NCI-H1105 (cell line): ENCODE measurements at regions not wholly inside any gene's neighbourhood (a gene's known extent, or its start where the extent isn't known, plus 50 kb on each side); places are given as distances from the start of the nearest gene placed in this dataset.
A peak's percentile ranks its signal among the peaks of the same experiment; 100 is the strongest.

Experiments used
- DNase-seq: peaks from one replicate; lab custom pipeline; 2025; lab: John Stamatoyannopoulos, UW

GRCh38 chr13:22505489-22505888, 675.3 kb upstream of the SGCG start:
- no peak for DNase-seq

GRCh38 chr13:22506096-22506691, 674.6 kb upstream of the SGCG start:
- DNase-seq: no peak

GRCh38 chr13:22517544-22517943, 663.2 kb upstream of the SGCG start:
- DNase-seq: peak; percentile 51

- no peak for DNase-seq
Measured at GRCh38 chr13:22536851-22537250, 643.9 kb upstream of the SGCG start.

GRCh38 chr13:22538400-22538799, 642.4 kb upstream of the SGCG start:
- no peak for DNase-seq

- no peak for DNase-seq
Measured at GRCh38 chr13:22549126-22549525, 631.7 kb upstream of the SGCG start.

- DNase-seq: peak; percentile 56
Measured at GRCh38 chr13:22561581-22561980, 619.2 kb upstream of the SGCG start.

GRCh38 chr13:22562116-22562515, 618.7 kb upstream of the SGCG start:
- no peak for DNase-seq

- DNase-seq: no peak
Measured at GRCh38 chr13:22563272-22563671, 617.5 kb upstream of the SGCG start.

- no peak for DNase-seq
Measured at GRCh38 chr13:22569811-22570210, 611.0 kb upstream of the SGCG start.

GRCh38 chr13:22589880-22590279, 590.9 kb upstream of the SGCG start:
- DNase-seq: no peak

- no peak for DNase-seq
Measured at GRCh38 chr13:22592515-22592914, 588.3 kb upstream of the SGCG start.

- no peak for DNase-seq
Measured at GRCh38 chr13:22594041-22594440, 586.7 kb upstream of the SGCG start.

GRCh38 chr13:22596171-22596863, 584.5 kb upstream of the SGCG start:
- no peak for DNase-seq

GRCh38 chr13:22599156-22599555, 581.6 kb upstream of the SGCG start:
- DNase-seq: no peak

- no peak for DNase-seq
Measured at GRCh38 chr13:22618002-22618401, 562.8 kb upstream of the SGCG start.

GRCh38 chr13:22625691-22626090, 555.1 kb upstream of the SGCG start:
- no peak for DNase-seq

- no peak for DNase-seq
Measured at GRCh38 chr13:22629374-22629773, 551.4 kb upstream of the SGCG start.

- no peak for DNase-seq
Measured at GRCh38 chr13:22642088-22642487, 538.7 kb upstream of the SGCG start.

GRCh38 chr13:22644941-22645340, 535.8 kb upstream of the SGCG start:
- no peak for DNase-seq

GRCh38 chr13:22647156-22647850, 533.5 kb upstream of the SGCG start:
- DNase-seq: no peak

GRCh38 chr13:22648320-22648801, 532.4 kb upstream of the SGCG start:
- no peak for DNase-seq

GRCh38 chr13:22652796-22653195, 528.0 kb upstream of the SGCG start:
- no peak for DNase-seq
